NCI-H146 treated with DMSO at 0.1 percent for 48 hours (cell line): ENCODE measurements at regions not wholly inside any gene's neighbourhood (a gene's known extent, or its start where the extent isn't known, plus 50 kb on each side); places are given as distances from the start of the nearest gene placed in this dataset.
"Not testable (repeated sequence)": the region's sequence is repeated elsewhere in the genome, so short reads cannot be mapped to it uniquely, and the experiment has no call there.

Source experiments
- DNase-seq: peaks from one replicate; lab custom pipeline; 2025; ENCODE audit not compliant: unreplicated experiment; lab: John Stamatoyannopoulos, UW

DNA sequence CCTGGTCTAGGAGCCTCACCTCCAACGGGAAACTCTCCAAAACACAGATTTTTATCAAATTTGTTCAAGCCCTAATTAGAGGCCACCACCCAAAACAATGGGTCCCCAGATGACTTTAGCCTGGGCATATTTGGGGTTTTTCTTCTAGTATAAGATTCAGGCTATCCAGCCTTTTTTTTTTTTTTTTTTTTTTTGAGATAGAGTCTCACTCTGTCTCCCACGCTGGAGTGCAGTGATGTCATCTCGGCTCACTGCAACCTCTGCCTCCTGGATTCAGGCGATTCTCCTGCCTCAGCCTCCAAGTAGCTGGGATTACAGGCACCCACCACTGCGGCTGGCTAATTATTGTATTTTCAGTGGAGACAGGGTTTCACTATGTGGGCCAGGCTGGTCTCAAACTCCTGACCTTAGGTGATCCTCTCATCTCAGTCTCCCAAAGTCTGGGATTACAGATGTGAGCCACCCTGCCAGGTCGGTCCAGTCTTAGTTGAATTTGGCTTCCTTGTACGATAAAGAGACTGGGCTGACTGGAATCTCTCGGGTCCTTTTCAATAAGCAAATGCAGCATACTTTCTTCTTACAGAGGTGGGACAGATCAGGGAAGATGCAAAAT, 91.4 kb upstream of the KLF6 start:
- no peak for DNase-seq

- no peak for DNase-seq
Observed at GRCh38 chr10:3875842-3876235, 90.8 kb upstream of the KLF6 start.

DNA sequence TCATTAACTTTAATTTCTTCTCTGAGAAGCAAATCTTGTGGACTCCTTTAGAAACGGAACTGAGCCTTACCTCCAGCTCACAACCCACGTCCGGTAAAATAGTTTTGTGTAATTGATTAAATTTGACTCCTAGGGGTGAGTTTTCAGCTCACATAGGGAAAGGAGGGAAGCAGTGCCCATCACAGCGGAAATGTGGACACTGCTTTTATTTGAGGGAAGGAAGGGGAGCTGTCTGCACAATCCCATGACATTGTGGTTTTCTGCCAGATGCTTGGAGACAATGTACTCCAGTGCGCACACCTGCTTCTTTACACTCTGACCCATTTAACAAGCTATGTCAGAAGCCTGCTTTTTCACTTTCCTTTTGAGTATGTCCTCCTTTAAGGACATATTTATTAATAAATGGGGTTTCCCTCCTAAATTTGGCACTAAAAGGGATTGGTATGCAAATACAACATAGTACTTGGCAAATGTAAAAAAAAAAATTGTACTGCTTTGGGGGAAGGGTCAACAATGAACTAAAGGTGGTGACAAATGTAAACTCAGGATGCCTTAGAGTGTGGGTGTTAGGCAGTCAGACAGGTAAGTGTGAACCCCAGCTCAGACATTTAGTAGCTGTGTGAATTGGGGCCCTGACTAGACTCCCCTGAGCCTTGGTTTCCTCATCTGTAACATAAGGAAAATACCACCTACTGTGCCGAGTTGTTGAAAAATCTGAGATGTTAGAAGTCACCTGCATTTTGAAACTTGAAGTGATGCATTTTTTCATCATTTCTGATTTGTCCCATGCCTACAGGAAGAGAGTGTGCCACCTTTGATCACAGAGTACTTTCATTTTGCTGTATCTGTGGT, 90.2 kb upstream of the KLF6 start:
- peak; percentile 49 for DNase-seq

- DNase-seq, result not testable (repeated sequence)
Observed at GRCh38 chr10:3874610-3874989, 89.6 kb upstream of the KLF6 start.

GRCh38 chr10:3873728-3874461, 88.9 kb upstream of the KLF6 start:
- peak; percentile 62 for DNase-seq

DNA sequence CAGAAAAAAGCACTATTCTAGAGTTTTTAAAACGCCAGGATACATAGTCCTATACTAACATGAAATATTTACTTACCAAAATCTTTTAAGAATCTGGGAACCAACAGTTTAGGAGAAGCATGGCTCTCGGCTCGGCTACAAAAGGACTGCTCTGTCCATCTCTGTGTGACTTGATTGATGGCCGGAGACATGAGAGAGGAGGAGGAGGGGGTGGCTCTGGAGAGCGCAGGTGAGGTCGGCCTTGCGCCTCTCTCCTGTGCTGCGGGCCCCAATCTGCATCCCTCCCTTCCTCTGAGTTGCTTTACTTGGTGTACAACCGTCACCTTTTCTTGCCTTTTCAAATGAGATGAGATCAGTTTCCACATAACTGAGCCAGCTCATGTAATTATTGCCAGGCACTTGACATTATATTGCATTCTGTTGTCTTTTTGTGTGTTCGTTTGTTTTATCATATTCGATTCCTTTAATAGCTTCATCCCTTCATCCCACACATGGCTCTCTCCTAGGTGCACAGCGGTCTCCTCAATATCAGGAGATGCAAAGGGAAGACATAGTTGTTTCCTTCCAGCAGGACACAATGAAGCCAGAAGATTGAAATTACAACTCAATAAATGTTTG, 87.8 kb upstream of the KLF6 start:
- no peak for DNase-seq

DNA sequence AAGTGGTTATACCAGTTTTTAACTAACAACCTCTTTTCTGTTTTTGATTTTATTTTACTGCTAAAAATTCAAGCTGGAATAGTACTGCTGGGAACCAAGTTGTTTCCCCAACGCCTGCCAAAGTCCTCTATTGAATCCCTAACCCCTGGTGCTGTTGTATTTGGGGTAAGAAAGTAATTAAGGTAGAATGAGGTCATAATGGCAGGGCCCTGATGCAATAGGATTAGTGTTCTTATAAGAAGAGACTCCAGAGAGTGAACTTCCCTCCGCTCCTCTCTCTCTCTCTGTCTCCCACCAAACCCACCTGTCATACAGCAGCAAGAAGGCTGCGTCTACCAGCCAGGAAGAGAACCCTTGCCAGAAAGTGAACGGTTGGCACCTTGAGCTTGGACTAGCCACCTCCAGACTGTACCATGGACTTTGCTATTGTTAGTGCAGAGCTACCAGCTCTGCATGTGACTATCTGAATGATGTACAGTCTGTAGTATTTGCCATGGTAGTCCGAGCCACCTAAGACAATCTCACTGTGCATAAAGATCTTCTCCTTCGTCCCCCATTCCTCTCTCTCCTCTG, 86.5 kb upstream of the KLF6 start:
- no peak for DNase-seq

- no peak for DNase-seq
Observed at GRCh38 chr10:3869036-3869435, 84.0 kb upstream of the KLF6 start.

- DNase-seq, result no peak
Observed at GRCh38 chr10:3868271-3868664, 83.3 kb upstream of the KLF6 start.

GRCh38 chr10:3867454-3868270, 82.7 kb upstream of the KLF6 start:
- DNase-seq, result no peak

DNA sequence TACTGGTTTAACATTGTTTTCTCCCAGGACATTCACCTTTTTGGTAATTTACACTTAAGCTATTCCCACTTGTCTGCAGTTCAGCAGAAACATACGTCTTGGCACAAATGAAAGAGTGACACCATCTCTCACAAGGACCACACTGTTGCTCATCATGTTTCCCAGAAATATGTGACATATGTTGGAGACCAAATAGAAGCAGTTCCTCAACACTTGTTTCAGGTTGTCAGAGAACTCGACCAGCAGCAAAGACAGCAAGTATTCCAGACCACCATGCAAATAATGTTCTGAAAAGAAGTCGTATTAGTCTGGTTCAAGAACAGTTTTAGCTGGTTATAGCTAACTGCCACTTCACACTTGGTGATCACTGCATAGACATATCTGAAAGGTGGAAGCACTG, 81.3 kb upstream of the KLF6 start:
- no peak for DNase-seq

DNA sequence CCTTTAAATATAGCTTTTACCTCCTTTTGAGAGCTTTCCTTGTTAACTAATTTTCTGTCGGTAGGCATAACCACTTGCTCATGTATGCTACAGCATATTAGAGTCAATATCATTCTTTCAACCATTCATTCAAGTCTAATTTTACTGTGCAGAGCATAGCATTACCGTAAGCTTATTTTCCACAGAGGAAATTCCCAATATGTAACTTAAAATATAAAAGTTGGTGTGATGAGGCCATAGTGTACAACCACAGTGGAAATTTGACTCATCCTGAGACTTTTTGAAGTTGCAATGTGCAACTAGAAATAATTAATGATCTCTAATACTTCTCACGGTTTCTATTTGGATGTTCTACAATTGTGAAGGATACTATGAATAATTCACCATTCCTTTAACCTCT, 80.6 kb upstream of the KLF6 start:
- no peak for DNase-seq

DNA sequence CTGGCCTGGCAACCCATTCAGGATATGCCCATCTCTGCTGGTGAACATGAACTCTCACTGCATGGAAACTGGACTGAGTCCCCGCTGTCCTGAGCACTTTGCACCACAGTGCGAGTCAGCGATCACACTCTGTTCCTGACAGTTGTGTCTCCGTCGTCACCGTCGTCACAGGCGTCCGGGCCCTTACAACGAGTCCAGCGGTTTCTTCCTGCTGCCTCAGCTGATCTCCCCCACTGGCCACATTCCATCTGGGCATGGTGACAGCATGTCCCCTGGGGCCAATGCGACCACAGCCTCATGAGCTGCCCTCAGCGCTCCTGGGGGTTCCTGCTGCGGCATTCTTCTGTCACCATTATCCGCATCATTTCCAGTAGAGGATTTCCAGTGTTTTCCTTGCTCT, 76.8 kb upstream of the KLF6 start:
- no peak for DNase-seq

GRCh38 chr10:3858051-3858845, 73.2 kb upstream of the KLF6 start:
- DNase-seq, result no peak

DNA sequence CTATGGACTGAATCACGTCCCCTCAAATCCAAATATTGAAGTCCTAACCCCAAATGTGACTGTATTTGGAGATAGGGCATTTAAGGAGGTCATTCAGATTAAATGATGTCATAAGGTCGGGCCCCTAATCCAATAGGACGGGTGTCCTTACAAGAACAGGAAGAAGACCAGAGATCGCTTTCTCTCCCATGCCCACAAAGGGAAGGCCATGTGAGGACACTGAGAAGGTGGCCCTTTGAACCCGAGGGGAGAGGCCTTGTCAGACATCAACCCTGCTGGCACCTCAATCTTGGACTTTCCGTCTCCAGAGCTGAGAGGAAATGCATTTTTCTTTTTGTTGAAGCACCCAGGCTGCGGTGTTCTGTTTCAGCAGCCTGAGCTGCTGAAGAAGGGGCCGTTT, 72.3 kb upstream of the KLF6 start:
- DNase-seq, result no peak

- no peak for DNase-seq
Observed at GRCh38 chr10:3856593-3856992, 71.6 kb upstream of the KLF6 start.

DNA sequence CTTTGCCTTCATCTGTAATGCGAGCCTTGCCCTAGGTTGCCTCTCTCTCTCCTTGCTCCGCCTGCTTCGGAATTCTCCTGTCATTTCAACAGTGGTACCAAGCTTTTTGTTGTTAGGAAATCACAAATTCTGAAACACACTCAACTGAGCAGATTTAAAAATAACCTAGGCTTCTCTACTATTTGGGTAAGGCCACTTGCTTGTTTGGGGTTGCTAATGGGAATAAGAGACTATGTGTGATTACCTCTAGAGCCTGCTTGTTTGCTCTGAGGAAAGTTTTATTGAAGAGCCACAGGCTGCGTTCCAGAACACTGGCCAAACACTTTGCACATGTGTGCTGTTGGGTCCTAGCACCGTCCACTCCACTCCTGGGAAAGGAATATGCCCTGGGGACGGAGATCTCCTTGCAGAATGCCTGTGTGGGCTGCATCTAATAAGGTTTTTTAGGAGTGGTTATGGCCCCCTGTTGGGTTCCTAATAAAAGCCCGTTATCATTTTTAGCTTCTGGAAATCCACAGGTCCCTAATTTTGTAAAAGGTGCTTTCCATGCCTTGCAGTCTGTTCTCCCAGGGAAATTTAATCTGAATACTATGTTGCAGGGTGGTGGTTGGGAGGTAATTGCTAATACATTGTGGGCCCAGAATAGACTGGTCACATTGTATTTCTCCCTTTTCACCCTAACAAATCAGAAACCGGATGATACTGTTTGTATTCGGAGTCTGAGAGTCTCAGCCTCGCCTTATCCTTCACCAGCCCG, 68.7 kb upstream of the KLF6 start:
- peak; percentile 26 for DNase-seq

DNA sequence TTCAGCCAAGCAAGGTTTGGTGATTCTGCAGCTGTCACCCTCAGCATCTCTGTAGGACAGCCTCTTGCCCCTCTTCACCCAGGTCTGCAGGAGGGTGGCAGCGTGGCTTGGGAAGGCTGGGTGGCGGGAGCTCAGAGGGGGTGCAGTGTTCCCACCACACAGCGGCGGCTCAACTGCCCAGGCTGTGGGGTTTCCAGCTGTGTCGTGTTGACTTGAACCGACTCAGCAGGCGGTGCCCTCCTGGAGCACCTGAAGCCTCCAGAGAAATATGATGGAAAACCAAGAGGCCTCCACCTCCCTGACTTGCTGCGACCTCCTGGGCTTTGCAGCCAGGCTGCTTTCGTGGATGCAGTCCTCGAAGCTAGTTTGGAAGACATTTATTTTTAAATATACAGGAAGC, 68.0 kb upstream of the KLF6 start:
- DNase-seq, result peak; percentile 61
